ENCODE measurements at regions not wholly inside any gene's neighbourhood (a gene's known extent, or its start where the extent isn't known, plus 50 kb on each side); places are given as distances from the start of the nearest gene placed in this dataset.

DNA sequence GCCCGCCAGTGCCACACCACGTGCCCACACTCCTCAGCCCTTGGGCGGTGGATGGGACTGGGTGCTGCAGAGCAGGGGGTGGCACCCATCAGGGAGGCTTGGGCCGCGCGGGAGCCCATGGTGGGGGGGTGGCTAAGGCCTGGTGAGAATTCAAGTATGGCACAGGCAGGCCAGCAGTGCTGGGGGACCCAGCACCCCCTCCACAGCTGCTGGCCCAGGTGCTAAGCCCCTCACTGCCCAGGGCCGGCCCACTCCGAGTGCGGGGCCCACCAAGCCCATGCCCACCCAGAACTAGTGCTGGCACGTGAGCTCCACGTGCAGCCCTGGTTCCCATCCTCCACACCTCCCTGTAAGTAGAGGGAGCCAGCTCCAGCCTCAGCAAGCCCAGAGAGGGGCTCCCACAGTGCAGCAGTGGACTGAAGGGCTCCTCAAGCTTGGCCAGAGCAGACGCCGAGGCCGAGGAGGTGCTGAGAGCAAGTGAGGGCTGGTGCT lies 1091.1 kb upstream of the GJE1 start:
- TF ChIP-seq, protein P1, sequence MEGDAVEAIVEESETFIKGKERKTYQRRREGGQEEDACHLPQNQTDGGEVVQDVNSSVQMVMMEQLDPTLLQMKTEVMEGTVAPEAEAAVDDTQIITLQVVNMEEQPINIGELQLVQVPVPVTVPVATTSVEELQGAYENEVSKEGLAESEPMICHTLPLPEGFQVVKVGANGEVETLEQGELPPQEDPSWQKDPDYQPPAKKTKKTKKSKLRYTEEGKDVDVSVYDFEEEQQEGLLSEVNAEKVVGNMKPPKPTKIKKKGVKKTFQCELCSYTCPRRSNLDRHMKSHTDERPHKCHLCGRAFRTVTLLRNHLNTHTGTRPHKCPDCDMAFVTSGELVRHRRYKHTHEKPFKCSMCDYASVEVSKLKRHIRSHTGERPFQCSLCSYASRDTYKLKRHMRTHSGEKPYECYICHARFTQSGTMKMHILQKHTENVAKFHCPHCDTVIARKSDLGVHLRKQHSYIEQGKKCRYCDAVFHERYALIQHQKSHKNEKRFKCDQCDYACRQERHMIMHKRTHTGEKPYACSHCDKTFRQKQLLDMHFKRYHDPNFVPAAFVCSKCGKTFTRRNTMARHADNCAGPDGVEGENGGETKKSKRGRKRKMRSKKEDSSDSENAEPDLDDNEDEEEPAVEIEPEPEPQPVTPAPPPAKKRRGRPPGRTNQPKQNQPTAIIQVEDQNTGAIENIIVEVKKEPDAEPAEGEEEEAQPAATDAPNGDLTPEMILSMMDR (IDR thresholded peaks at IDR 0.05; ENCODE audit: insufficient read depth, low read depth, low read length): no peak
- no peak for TF ChIP-seq EZH2 (IDR thresholded peaks at IDR 0.05; ENCODE audit: insufficient read depth, low read length)
